BJ (cell line): ENCODE measurements at regions not wholly inside any gene's neighbourhood (a gene's known extent, or its start where the extent isn't known, plus 50 kb on each side); places are given as distances from the start of the nearest gene placed in this dataset.

Experiments
- CTCF ChIA-PET: fragments of 350-600 bp; formaldehyde crosslinking; extraction: SDS; loops from one replicate; lab custom pipeline; 2021; ENCODE audit warnings: antibody characterized with exemption, inconsistent platforms; lab: Yijun Ruan, JAX
- POLR2A ChIA-PET: fragments of 300-600 bp; sonication (Branson Sonifier 250); formaldehyde crosslinking; extraction: SDS; loops from one replicate; lab custom pipeline; 2021; ENCODE audit warnings: antibody characterized with exemption; lab: Charles Lee
- DNase-seq: peaks from one replicate; pipeline ENCODE4 v3.0.0-alpha.2; 2011; ENCODE audit warnings: low read depth
- H3K27me3 ChIP-seq: 2 replicates; pipeline ENCODE4 v1.6.0; 2011; ENCODE audit warnings: low read length; ENCODE audit not compliant: control insufficient read depth, insufficient read depth
- H3K36me3 ChIP-seq: 2 replicates; pipeline ENCODE4 v1.5.1; 2011; ENCODE audit warnings: low read length; ENCODE audit not compliant: control insufficient read depth, insufficient read depth
- H3K4me3 ChIP-seq: 2 replicates; pipeline ENCODE4 v1.5.1; 2011; ENCODE audit warnings: low read depth, mild to moderate bottlenecking, control low read depth, low read length
- CTCF ChIP-seq: IDR thresholded peaks from 2 replicates; pipeline ENCODE4 v1.5.1; 2011; ENCODE audit warnings: low read depth, mild to moderate bottlenecking, control low read depth, inconsistent platforms, low read length, moderate library complexity; ENCODE audit not compliant: insufficient read depth

DNA sequence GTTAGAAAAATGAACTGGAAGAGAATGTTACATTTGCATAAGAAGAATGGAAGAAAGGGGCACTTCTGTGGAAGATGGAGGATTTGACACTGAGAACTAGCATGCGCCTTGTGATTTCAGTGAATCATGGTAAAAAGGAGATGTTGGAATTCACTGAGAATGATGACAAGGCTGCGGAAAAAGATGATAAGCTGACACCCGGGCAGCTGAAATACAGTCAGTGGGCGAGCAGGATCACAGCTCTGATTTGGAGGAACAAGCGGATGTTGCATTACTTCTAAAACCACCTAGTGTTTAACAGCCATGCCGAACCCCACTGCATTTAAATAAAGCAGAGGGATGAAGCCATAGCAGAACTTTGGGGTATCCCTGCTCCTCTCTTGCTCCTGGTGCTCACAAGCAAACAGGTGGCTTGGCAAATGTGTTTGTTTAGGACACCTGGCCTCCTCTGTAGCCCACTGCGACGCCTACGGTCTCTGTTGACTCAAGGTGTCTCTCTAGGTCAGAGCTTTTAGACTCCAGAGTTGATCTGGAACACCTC lies 134.9 kb downstream of the NDUFA10 start:
- no peak overlapping the region for H3K4me3 ChIP-seq
- POLR2A ChIA-PET, result no interaction called here
- no peaks in the 10 kb centered on the region for H3K27me3 ChIP-seq
- H3K36me3 ChIP-seq, result no peaks in the 10 kb centered on the region
- no peak for DNase-seq
- CTCF ChIA-PET, result interaction anchor here (0.7 kb wide), 1 partner anchor 258 kb away, joined by 4 read pairs; no protein-coding TSS in a partner anchor
- no peak for TF ChIP-seq CTCF

GRCh38 chr2:239889641-239890121 lies 135.5 kb downstream of the NDUFA10 start:
- Histone ChIP-seq H3K27me3 (no peaks in the 10 kb centered on the region), H3K36me3 (no peaks in the 10 kb centered on the region), H3K4me3 (no peak overlapping the region)
- no peak for TF ChIP-seq CTCF
- no peak for DNase-seq
- CTCF ChIA-PET, result no interaction called here
- POLR2A ChIA-PET, result no interaction called here

DNA sequence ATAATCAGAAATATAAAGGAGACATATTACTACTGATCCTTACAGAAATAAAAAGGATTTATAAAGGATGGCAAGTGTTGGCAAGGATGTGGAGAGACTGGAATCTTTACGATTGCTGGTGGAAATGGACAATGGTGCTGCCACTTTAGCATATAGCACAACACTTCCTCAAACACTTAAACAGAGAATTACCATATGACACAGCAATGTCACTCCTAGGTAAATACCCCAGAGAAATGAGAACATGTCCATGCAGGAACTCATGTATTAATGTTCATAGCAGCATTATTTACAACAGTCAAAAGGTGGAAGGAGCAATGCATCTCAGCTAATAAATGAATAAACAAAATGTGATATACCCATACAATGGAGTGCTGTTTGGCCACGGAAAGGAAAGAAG lies 137.5 kb downstream of the NDUFA10 start:
- POLR2A ChIA-PET, result no interaction called here
- no peak for TF ChIP-seq CTCF
- H3K4me3 ChIP-seq, result no peak overlapping the region
- no peaks in the 10 kb centered on the region for H3K27me3 ChIP-seq
- H3K36me3 ChIP-seq, result no peaks in the 10 kb centered on the region
- no peak for DNase-seq
- CTCF ChIA-PET, result no interaction called here

GRCh38 chr2:239886781-239887180 lies 138.4 kb downstream of the NDUFA10 start:
- Histone ChIP-seq H3K27me3 (no peaks in the 10 kb centered on the region), H3K36me3 (no peaks in the 10 kb centered on the region), H3K4me3 (no peak overlapping the region)
- no peak for TF ChIP-seq CTCF
- CTCF ChIA-PET, result no interaction called here
- POLR2A ChIA-PET, result no interaction called here
- DNase-seq, result no peak

DNA sequence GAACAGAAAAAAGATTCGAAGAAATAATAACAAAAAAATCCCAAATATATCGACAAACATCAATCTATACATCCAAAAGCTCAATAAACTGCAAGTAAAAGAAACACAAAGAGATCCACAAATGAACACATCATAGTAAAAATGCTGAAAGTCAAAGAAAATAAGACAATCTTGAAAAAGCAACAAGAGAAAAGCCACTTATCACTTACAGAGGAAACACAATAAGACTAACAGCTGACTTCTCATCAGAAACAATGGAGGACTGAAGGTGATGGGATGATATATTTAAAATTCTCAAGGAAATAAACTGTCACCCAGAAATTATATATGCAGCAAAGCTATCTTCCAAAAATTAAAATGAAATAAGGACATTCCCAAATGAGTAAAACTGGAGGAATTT lies 140.3 kb downstream of the NDUFA10 start:
- Histone ChIP-seq H3K4me3 (no peak overlapping the region), H3K27me3 (no peaks in the 10 kb centered on the region), H3K36me3 (no peaks in the 10 kb centered on the region)
- POLR2A ChIA-PET, result no interaction called here
- TF ChIP-seq CTCF, result no peak
- CTCF ChIA-PET, result interaction anchor here (0.6 kb wide), 1 partner anchor 79 kb away, joined by 3 read pairs; no protein-coding TSS in a partner anchor
- DNase-seq, result no peak
